SHP77 (cell line): ENCODE measurements at regions not wholly inside any gene's neighbourhood (a gene's known extent, or its start where the extent isn't known, plus 50 kb on each side); places are given as distances from the start of the nearest gene placed in this dataset.
A peak's percentile ranks its signal among the peaks of the same experiment; 100 is the strongest.

Experiments
- DNase-seq, 2 experiments: peaks; one replicate each; lab custom pipeline; 2025; lab: John Stamatoyannopoulos, UW

GRCh38 chr11:113554526-113554925, 79.3 kb upstream of the DRD2 start:
- DNase-seq: no peak

DNA sequence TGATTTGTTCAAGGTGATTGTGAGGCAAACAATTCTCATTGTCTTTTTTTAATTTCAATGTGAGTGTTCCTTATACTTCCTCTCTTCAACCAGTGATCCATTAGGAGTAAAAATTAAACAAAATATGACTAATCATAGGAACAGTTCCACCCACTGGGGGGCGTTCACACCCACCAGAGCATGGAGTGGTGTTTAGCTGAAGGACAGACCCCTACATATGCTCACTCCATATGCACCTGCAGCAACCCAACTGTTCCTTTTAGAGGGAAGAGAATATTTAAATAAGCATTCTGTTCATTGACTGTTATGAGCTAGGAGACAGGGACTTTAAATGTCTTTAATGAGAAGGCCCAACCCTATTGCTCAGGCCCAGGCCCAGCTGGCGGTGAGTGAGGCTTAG, 78.7 kb upstream of the DRD2 start:
- DNase-seq: no peak

DNA sequence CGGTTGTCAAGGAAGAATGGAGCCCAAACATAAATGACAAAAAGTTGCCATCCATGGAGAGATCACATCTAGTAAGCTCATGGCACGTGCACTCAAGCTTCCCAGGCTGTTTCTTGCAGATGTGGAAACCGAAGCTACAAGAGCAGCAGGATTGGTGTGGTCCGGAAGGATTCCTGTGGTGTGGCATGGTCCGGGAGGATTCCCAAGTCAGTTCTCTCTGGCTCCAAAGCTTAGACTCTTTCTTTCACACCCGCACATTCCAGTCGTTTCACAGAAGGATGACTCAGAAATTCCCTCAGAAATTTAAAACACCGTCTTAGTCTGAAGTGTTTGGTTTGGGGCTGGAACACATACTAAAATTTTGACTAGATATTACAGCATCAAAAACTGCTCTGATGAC, 78.0 kb upstream of the DRD2 start:
- no peak for DNase-seq

GRCh38 chr11:113552271-113552670, 77.1 kb upstream of the DRD2 start:
- no peak for DNase-seq

DNA sequence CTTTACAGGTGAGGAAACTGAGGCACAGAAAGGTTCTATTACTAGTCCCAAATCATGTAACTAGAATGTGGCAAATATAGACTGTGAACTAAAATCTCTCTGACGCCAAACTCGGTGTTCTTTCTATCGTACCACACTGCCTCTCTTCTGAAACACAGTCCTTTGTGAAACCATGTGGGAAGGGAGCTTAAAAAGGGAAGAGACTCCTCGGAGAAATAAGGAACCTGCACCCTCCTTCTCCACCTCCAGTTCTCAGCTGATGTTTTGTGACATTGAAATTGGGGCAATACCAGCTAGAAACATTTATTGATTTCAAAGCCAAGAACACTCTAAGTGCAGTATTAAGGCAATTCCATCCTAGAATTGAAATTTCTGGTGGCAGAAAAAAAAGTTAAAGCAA, 76.4 kb upstream of the DRD2 start:
- DNase-seq: no peak

DNA sequence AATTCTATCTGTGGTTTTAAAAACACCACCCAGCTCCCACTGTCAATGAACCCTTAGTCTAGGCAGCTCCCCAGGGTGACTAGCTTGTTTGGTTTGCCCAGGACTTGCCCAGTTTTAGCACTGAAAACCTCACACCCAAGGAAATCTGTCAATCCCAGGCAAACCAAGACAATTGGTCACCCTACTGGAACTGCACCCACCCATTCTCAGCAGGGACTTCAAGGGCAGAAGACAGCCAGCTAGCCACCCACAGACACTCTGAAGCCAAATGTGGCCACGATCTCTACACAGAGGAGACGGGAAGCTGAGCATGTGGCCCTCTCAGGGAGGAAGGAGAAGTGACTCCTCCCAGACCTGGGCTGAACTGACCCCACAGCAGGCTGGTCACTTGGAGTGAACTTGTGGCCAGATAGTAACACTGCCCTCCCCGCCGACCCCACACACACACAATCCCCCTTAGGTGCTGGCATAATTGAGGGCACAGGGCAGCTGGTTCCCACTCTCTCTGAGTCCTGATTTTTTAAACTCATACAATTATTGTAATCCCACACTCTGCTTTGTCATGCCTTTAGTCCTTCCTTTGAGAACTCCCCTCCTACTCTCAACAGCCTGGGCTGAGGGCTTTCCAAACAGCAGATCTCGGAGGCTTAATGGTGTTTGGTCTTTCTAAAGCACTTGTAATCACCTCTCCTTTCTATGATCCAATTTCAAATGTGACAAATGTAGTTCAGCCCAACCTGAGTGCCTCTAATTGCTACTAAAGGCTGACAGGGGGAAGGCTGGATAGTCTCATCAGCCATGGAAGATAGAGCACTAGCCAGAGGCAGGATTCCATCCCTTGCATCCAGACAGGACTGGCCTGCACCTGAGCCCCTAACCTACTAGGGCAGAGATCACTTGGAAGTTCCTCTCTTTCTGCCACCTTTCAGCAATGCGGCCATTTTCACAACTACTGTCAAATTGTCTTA, 74.7 kb upstream of the DRD2 start:
- DNase-seq: no peak

DNA sequence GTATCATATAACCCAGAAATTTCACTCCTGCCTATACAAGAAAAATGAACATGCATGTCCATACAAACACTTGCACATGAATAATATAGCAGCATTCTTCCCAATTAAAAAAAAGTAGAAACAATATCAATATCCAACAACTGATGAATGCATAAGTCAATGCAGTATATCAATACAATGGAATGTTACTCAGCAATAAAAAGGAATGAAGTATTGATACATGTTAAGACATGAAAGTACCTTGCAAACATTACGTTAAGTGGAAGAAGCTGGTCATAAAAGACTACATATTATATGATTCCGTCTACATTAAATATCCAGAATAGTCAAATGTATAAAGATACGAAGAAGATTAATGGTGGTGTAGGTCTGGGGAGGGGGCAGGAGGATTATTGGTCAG, 73.9 kb upstream of the DRD2 start:
- DNase-seq: no peak

- DNase-seq: no peak
Observed at GRCh38 chr11:113547739-113548138, 72.5 kb upstream of the DRD2 start.

DNA sequence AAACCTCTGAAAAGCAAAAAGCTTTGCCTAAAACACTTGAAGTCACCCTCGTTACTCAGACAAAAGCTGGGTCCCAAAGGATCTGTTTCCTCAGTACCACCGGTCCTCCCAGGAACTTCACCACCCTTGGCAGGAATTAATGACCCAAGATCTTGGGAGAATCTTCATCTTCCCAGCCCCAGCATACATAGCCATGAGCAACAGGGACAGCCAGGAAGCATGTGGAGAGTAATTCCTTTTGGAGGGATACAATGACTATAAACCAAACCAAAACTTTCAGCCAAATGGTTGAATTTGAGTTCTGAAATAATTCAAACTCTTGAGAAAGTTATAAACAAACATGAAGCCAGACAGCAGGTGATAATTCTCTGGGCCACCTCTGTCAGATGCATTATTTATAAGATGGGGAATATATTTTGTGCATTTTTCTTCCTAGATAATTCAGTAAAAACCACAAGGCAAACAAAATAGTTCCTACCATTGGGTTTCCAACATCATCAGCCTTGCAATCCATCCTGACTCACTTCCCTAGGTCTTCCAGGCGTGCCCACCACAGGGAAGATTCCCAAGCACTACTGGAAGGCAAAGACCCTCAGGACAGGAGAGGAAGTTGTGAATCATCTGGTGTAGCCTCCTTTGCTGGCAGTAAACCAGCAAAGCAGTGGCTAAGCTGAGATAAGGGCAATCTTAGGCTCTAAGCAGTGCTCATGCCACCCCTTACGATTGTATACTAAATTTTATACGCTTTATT, 71.7 kb upstream of the DRD2 start:
- no peak for DNase-seq

GRCh38 chr11:113542420-113542819, 67.2 kb upstream of the DRD2 start:
- DNase-seq: no peak

DNA sequence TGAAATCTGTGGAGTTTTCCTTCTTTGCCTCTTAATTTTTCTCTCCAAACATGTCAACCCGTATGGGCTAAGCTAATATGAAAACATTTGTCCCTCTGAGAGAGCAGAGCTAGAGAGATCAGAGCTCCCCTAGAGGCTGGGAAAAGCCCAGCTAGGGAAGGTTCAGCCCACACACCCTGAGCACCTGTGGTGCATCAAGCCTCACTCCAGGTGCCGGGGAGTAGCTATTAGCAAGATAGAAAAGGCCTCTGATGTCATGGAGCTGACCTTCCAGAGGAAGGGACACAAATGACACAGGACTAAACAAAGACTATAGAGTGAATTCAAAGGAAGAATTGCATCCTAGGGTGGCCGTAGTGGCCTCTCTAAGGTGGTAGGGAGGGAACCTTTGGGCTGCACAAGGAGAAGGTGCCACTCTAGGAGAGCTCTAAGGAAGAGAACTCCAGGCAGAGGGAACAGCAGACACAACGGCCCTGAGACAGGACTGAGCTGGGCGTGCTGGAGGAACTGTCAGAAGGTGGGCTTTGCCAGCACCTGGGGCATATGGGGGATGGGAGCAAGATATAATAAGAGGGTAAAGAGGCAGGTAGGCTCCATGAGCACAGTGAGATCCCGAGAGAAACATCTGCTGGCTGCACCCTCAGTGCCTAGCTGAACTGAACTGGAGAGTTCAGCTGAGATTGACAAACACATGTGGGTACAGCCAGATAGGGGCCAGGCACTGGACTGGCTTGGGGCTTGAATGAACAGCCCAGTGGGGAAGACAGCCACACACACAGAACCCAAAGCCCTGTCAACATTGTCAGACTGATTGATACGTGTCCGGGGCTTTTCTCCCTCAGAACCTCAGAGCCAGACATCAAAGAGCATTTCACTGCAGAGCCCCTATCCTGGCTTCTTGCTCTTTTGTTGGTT, 65.5 kb upstream of the DRD2 start:
- DNase-seq: no peak

DNA sequence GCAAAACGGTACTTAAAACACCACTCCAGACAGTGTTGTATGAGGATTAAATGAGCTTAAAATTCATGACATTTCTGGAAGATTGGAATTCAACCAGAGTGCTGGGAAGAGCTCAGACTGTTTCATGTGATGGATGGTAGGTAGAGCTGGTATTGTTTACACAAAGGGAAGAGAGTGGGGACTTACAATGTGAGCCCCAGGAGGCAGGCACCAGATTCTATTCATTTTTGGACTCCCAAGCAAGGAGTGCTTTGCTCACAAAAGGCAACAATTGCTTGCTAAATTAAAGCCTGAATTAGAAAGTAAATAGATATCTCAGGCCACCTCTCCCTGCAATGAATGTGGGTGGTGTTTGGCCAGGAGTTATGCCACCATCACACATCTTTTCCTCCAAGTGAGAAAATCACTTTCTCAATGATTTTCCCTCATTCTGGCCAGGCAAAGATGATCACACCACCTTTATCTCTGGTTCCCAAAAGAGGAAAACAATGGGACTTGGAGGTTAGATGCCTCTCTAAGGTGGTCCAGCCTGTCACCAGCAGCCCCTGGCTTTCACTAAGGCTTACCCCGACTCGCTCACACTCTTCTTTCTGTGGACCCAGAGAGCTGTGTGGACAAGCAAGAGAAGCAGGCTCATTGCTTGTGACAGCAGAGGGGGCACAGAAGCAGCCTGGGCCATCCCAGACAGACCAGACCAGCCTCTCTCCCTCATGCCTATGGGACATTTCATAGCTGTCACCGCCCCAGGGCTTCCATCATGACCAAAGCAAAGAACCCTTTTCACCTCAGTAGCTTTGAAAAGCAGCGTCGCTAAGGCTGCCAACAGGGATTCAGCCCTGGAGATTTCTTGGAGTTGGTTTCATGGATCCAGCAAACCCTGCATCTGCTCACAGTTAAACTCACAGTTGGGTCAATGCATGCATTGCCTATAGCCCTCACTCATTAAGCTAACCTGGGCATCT, 63.5 kb upstream of the DRD2 start:
- DNase-seq: no peak

DNA sequence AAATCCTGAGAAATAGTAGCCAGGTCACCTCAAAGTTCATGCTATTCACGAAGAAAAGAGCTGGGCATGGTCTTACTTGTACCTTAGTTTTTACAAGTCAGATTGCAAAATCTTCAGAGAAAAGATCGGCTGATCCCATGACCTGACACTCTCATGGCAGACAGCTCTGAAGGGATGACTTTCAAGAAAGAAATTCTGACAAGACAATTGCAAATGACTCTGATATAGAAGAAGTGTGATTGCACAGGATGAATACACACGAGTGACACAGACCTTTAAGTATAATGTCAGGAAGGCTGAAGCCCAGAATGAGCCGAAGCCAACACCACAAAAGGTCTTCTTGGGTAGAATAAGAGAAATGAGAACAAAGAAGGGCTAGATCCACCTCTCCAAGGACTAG, 59.4 kb upstream of the DRD2 start:
- DNase-seq: no peak

DNA sequence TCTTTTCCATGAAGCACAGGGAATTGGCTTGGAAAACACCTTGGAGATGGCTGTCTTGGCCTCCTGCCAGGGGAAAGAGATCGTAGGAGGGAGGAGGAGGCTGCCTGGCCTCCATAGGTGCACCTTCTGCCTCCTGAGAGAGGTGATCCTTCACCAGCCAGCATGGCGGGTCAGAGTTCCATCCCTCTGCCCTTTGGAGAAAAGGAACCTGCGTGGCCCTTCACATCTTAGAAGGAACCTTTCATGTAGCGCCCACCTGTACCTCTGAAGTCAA, 58.2 kb upstream of the DRD2 start:
- DNase-seq: no peak

DNA sequence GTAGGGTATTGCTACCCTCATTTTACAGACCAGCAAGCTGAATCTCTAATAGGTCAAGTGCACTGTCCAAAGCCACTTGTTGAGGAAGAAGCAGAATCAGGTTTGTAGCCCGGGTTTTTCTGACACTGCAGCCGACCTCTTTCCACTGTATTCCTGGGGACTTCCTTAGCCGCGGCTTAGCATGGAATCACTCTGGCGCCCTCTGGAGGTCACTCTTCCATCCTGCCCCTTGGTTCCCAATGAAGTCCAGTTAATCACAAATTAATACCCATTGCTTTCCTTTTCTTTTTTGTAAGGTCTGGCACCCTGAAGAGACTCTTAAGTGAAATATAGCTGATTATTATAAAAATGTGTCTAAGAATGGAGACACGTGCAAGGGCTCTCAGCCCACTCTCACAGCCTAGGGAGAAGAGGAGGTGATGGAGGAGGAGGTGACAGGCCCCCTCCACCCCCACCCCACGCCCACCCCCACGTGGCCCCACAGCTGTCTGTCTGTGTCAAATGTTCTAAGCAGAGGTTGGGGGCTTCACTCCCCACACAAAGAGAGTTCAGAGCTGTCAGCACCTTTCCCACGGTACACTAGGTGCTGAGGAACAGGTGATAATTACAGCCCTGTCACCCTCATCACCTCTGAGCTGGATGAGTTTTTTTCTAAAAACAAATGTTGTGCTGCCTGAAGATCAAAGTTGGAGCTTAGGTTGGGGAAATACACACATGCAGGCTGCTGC, 57.7 kb upstream of the DRD2 start:
- peak; percentile 5 to 67 for DNase-seq

DNA sequence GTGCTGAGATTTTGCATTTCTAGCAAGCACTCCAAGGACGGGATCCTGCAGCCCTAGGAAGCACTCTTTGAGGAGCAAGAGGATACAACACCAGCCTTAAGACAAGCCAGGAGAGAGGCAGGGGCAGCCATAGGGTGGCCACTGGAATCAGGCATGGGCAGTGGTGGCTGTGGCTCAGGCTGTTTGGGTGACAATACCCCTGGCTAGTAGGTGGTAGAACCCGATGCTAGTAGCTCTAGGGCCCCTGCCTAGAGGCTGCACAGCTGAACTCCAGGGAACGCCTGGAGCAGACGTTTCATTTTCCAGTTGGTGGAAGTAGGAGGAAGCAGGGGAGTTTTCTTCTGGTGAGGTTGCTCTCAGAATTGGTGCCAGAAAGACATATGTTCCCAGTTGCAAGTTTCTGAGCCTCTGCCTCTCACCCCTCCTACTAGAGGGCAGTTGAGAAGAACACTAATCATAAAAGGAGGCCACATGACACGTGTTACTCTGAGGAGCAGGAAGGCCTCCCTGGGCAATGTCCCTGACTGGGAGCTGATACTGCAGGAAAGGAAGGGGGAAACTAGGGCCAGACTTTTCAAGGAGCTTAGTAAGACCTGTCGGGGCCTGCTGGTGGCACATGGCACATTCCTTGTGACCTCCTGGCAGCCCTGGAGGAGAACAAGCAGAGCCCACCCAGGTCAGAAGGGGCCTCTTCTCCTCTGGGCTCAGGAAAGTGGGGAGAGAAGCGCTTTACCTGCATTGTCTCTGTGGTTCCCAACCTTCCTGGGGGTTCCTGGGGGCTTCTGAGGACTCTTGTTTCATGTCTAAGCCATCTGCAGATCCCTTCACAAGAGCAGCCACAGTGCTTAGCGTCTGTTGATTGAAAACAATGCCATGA, 56.6 kb upstream of the DRD2 start:
- DNase-seq: no peak

- DNase-seq: no peak
Observed at GRCh38 chr11:113531083-113531482, 55.9 kb upstream of the DRD2 start.

GRCh38 chr11:113529606-113530005, 54.4 kb upstream of the DRD2 start:
- DNase-seq: no peak

- no peak for DNase-seq
Observed at GRCh38 chr11:113528982-113529381, 53.8 kb upstream of the DRD2 start.

DNA sequence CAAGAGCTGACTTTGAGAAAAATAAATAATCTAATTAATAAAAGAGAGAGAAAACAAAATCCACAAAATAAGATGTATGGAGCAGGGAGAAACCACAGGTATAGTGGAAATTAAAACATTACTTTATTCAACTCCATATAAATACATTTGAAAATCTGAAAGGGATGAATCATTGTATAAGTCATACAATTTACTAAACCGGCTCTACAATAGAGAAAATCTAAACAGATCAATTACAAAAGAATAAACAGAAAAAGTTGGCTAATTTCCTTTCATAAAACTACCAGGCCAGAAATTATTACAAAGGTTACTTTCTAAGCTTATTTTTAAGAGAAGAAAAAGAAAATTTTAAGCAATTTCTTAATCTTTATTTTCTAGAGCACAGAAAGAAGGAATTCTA, 51.3 kb upstream of the DRD2 start:
- no peak for DNase-seq
